Osteoblast (primary cell): ENCODE measurements at regions not wholly inside any gene's neighbourhood (a gene's known extent, or its start where the extent isn't known, plus 50 kb on each side); places are given as distances from the start of the nearest gene placed in this dataset.

Source experiments
- DNase-seq: peaks from one replicate; pipeline ENCODE4 v3.0.0; 2011; ENCODE audit warnings: low spot score, mixed read lengths; ENCODE audit not compliant: insufficient read length; ENCODE audit errors: missing footprints
- H2AFZ ChIP-seq: 2 replicates; pipeline ENCODE4 v1.6.0; 2011; ENCODE audit warnings: mild to moderate bottlenecking, low read length
- H3K27ac ChIP-seq: 2 replicates; pipeline ENCODE4 v1.5.1; 2011; ENCODE audit warnings: mild to moderate bottlenecking, low read depth, low read length, moderate library complexity
- H3K27me3 ChIP-seq: 2 replicates; pipeline ENCODE4 v1.6.0; 2012; ENCODE audit warnings: mild to moderate bottlenecking, control low read depth, inconsistent platforms, low read length, moderate library complexity; ENCODE audit not compliant: insufficient read depth
- H3K36me3 ChIP-seq: 2 replicates; pipeline ENCODE4 v1.5.1; 2011; ENCODE audit warnings: mild to moderate bottlenecking, low read length, control low read depth, moderate library complexity; ENCODE audit not compliant: insufficient read depth
- H3K4me1 ChIP-seq: 2 replicates; pipeline ENCODE4 v1.5.1; 2011; ENCODE audit warnings: mild to moderate bottlenecking, low read length, control low read depth, moderate library complexity; ENCODE audit not compliant: insufficient read depth
- H3K4me2 ChIP-seq: 2 replicates; pipeline ENCODE4 v1.6.0; 2011; ENCODE audit warnings: mild to moderate bottlenecking, low read length; ENCODE audit not compliant: insufficient read depth
- H3K4me3 ChIP-seq: fragments of 200-600 bp; sonication (generic); 3 replicates; pipeline ENCODE4 v1.5.1; 2012; ENCODE audit warnings: mild to moderate bottlenecking, low read length, inconsistent platforms; ENCODE audit not compliant: insufficient read depth
- H3K79me2 ChIP-seq: 2 replicates; pipeline ENCODE4 v1.6.0; 2012; ENCODE audit warnings: mild to moderate bottlenecking, low read length, control low read depth, inconsistent platforms; ENCODE audit not compliant: insufficient read depth
- H3K9me3 ChIP-seq: 2 replicates; pipeline ENCODE4 v1.5.1; 2011; ENCODE audit warnings: low read depth, low read length, control low read depth
- H4K20me1 ChIP-seq: 2 replicates; pipeline ENCODE4 v1.6.0; 2012; ENCODE audit warnings: mild to moderate bottlenecking, low read length, control low read depth; ENCODE audit not compliant: insufficient read depth
- CTCF ChIP-seq: IDR thresholded peaks from 2 replicates; pipeline ENCODE4 v1.5.1; 2011; ENCODE audit warnings: mild to moderate bottlenecking, low read depth, low read length, moderate library complexity; ENCODE audit errors: extremely low read depth

GRCh38 chr9:75616841-75617566 lies 273.5 kb upstream of the PCSK5 start:
- Histone ChIP-seq H4K20me1 (no peaks in the 10 kb centered on the region), H3K36me3 (no peaks in the 10 kb centered on the region), H3K4me2 (no peak overlapping the region), H3K79me2 (no peaks in the 10 kb centered on the region), H3K9me3 (no peaks in the 10 kb centered on the region), H3K4me1 (no peaks in the 10 kb centered on the region), H3K27me3 (no peaks in the 10 kb centered on the region), H2AFZ (no peak overlapping the region), H3K27ac (no peak overlapping the region), H3K4me3 (no peak overlapping the region)
- no peak for DNase-seq
- no peak for TF ChIP-seq CTCF

GRCh38 chr9:75623462-75623861 lies 267.0 kb upstream of the PCSK5 start:
- H3K36me3 ChIP-seq: no peaks in the 10 kb centered on the region
- H3K27me3 ChIP-seq: no peaks in the 10 kb centered on the region
- H3K4me1 ChIP-seq: no peaks in the 10 kb centered on the region
- no peaks in the 10 kb centered on the region for H4K20me1 ChIP-seq
- TF ChIP-seq CTCF: no peak
- H3K4me2 ChIP-seq: no peak overlapping the region
- no peak overlapping the region for H2AFZ ChIP-seq
- no peak overlapping the region for H3K4me3 ChIP-seq
- H3K9me3 ChIP-seq: no peaks in the 10 kb centered on the region
- H3K79me2 ChIP-seq: no peaks in the 10 kb centered on the region
- no peak overlapping the region for H3K27ac ChIP-seq
- no peak for DNase-seq

- Histone ChIP-seq H4K20me1 (no peaks in the 10 kb centered on the region), H3K27me3 (no peaks in the 10 kb centered on the region), H3K79me2 (no peaks in the 10 kb centered on the region), H3K4me3 (no peak overlapping the region), H3K36me3 (no peaks in the 10 kb centered on the region), H3K27ac (no peak overlapping the region), H3K4me1 (no peaks in the 10 kb centered on the region), H2AFZ (no peak overlapping the region), H3K9me3 (no peaks in the 10 kb centered on the region), H3K4me2 (no peak overlapping the region)
- TF ChIP-seq CTCF: no peak
- DNase-seq: no peak
Observed at GRCh38 chr9:75624998-75625397, 265.5 kb upstream of the PCSK5 start.

- no peaks in the 10 kb centered on the region for H3K36me3 ChIP-seq
- H2AFZ ChIP-seq: no peak overlapping the region
- no peaks in the 10 kb centered on the region for H4K20me1 ChIP-seq
- no peaks in the 10 kb centered on the region for H3K4me1 ChIP-seq
- H3K4me3 ChIP-seq: no peak overlapping the region
- no peak overlapping the region for H3K27ac ChIP-seq
- no peaks in the 10 kb centered on the region for H3K27me3 ChIP-seq
- H3K79me2 ChIP-seq: no peaks in the 10 kb centered on the region
- no peak for TF ChIP-seq CTCF
- H3K4me2 ChIP-seq: no peak overlapping the region
- no peaks in the 10 kb centered on the region for H3K9me3 ChIP-seq
- DNase-seq: no peak
Observed at GRCh38 chr9:75626860-75627259, 263.6 kb upstream of the PCSK5 start.
